Testis (tissue), 2 donors: ENCODE measurements at regions not wholly inside any gene's neighbourhood (a gene's known extent, or its start where the extent isn't known, plus 50 kb on each side); places are given as distances from the start of the nearest gene placed in this dataset.

Experiments
- DNase-seq: peaks from one replicate; pipeline ENCODE4 v3.0.0-alpha.2; 2019
- H3K27ac ChIP-seq, 2 donors: fragments of 200-600 bp; sonication (generic); one replicate each; pipeline ENCODE4 v1.5.1; 2019
- H3K27me3 ChIP-seq: fragments of 200-600 bp; sonication (generic); one replicate; pipeline ENCODE4 v1.5.1; 2019
- H3K36me3 ChIP-seq: fragments of 200-600 bp; sonication (generic); one replicate; pipeline ENCODE4 v1.5.1; 2017; ENCODE audit warnings: low read depth; ENCODE audit errors: missing control alignments
- H3K4me1 ChIP-seq: fragments of 200-600 bp; sonication (generic); one replicate; pipeline ENCODE4 v1.5.1; 2019
- H3K4me3 ChIP-seq, 2 donors: fragments of 200-600 bp; sonication (generic); one replicate each; pipeline ENCODE4 v1.5.1; 2017 to 2019
- H3K9me3 ChIP-seq: fragments of 200-600 bp; sonication (generic); one replicate; pipeline ENCODE4 v1.5.1; 2017
- CTCF ChIP-seq, 3 experiments: fragments of 450-650 bp in 2 of 3; fragments of 200-600 bp in 1 of 3; sonication (generic) in 1 of 3; IDR thresholded peaks; one replicate each; pipeline ENCODE4 v1.5.1; 2016 to 2019; ENCODE audit warnings: antibody characterized with exemption in 3 of 3, mild to moderate bottlenecking in 2 of 3, moderate library complexity in 1 of 3
- POLR2A ChIP-seq: fragments of 450-650 bp; IDR thresholded peaks from one replicate; pipeline ENCODE4 v1.6.1; 2017; ENCODE audit warnings: antibody characterized with exemption, mild to moderate bottlenecking, moderate library complexity
- WGBS, 2 donors: methylation state at CpG; one replicate each; pipeline ENCODE4 v1.1.5; 2018; 5-methylcytosine and 5-hydroxymethylcytosine counted together
- intact Hi-C: fragments of 100-400 bp; cut with DNase I; formaldehyde crosslinking; loops from one replicate; pipeline ENCODE4 v1.15.1; 2023; ENCODE audit warnings: low total_unique reads

- no peak overlapping the region for H3K27ac ChIP-seq
- no peak for DNase-seq
- no peaks in the 10 kb centered on the region for H3K27me3 ChIP-seq
- H3K36me3 ChIP-seq = no peaks in the 10 kb centered on the region
- intact Hi-C loops = no loop called here
- no peaks in the 10 kb centered on the region for H3K4me1 ChIP-seq
- H3K9me3 ChIP-seq = no peaks in the 10 kb centered on the region
- no peak overlapping the region for H3K4me3 ChIP-seq
- TF ChIP-seq CTCF (IDR thresholded peaks at IDR 0.05) = no peak
- no peak for TF ChIP-seq POLR2A
- WGBS, 2 donors = 76 to 83% methylated on average over 1 of the region's 1 CpG
These were observed 715.8 kb upstream of the LRRC4C start for GRCh38 chr11:42175203-42175602.

GRCh38 chr11:42179216-42179615 is 719.8 kb upstream of the LRRC4C start:
- DNase-seq = no peak

GRCh38 chr11:42195289-42196013 is 736.0 kb upstream of the LRRC4C start:
- H3K4me3 ChIP-seq = no peak overlapping the region
- no peaks in the 10 kb centered on the region for H3K9me3 ChIP-seq
- H3K4me1 ChIP-seq = no peaks in the 10 kb centered on the region
- intact Hi-C loops = no loop called here
- no peak overlapping the region for H3K27ac ChIP-seq
- H3K36me3 ChIP-seq = no peaks in the 10 kb centered on the region
- 42 to 52% methylated on average over 3 of the region's 3 CpGs for WGBS, 2 donors
- H3K27me3 ChIP-seq = no peaks in the 10 kb centered on the region
- DNase-seq = no peak
- TF ChIP-seq POLR2A (no peak), CTCF (IDR thresholded peaks at IDR 0.05) (no peak)

More at GRCh38 chr11:42179216-42179615, 719.8 kb upstream of the LRRC4C start:
- Histone ChIP-seq H3K9me3 (no peaks in the 10 kb centered on the region), H3K4me3 (no peak overlapping the region), H3K36me3 (no peaks in the 10 kb centered on the region), H3K27me3 (no peaks in the 10 kb centered on the region), H3K27ac (no peak overlapping the region), H3K4me1 (no peaks in the 10 kb centered on the region)
- TF ChIP-seq POLR2A = no peak
- no peak for TF ChIP-seq CTCF (IDR thresholded peaks at IDR 0.05)
- 26 to 68% methylated on average over 2 of the region's 2 CpGs for WGBS, 2 donors
- intact Hi-C loops = no loop called here

GRCh38 chr11:42200311-42200710 is 740.9 kb upstream of the LRRC4C start:
- no peak overlapping the region for H3K4me3 ChIP-seq
- no peaks in the 10 kb centered on the region for H3K27me3 ChIP-seq
- no peaks in the 10 kb centered on the region for H3K36me3 ChIP-seq
- WGBS, 2 donors = 56 to 68% methylated on average over 6 of the region's 6 CpGs
- no peaks in the 10 kb centered on the region for H3K4me1 ChIP-seq
- TF ChIP-seq POLR2A (no peak), CTCF (IDR thresholded peaks at IDR 0.05) (no peak)
- DNase-seq = no peak
- no peak overlapping the region for H3K27ac ChIP-seq
- intact Hi-C loops = no loop called here
- no peaks in the 10 kb centered on the region for H3K9me3 ChIP-seq

GRCh38 chr11:42201603-42202148 is 742.2 kb upstream of the LRRC4C start:
- Histone ChIP-seq H3K9me3 (no peaks in the 10 kb centered on the region), H3K36me3 (no peaks in the 10 kb centered on the region), H3K27me3 (no peaks in the 10 kb centered on the region), H3K4me3 (no peak overlapping the region), H3K4me1 (no peaks in the 10 kb centered on the region), H3K27ac (no peak overlapping the region)
- 67 to 70% methylated on average over 6 of the region's 6 CpGs for WGBS, 2 donors
- TF ChIP-seq POLR2A (no peak), CTCF (IDR thresholded peaks at IDR 0.05) (no peak)
- intact Hi-C loops = no loop called here
- no peak for DNase-seq
